Trophoblast cell (in vitro differentiated cells and primary cell): ENCODE measurements at regions not wholly inside any gene's neighbourhood (a gene's known extent, or its start where the extent isn't known, plus 50 kb on each side); places are given as distances from the start of the nearest gene placed in this dataset.

Source experiments
- DNase-seq, 2 donors: peaks; one replicate each; pipeline ENCODE4 v3.0.0-alpha.2; 2016
- H2AFZ ChIP-seq: 2 replicates; pipeline ENCODE4 v1.6.1; 2013; ENCODE audit warnings: low read length, moderate library complexity, mild to moderate bottlenecking; ENCODE audit not compliant: insufficient read depth, poor library complexity
- H2AK5ac ChIP-seq: 2 replicates; pipeline ENCODE4 v1.6.1; 2013; ENCODE audit warnings: mild to moderate bottlenecking, low read length
- H2BK120ac ChIP-seq: 2 replicates; pipeline ENCODE4 v1.6.1; 2013; ENCODE audit warnings: low read length, mild to moderate bottlenecking, moderate library complexity; ENCODE audit not compliant: insufficient read depth, poor library complexity
- H2BK12ac ChIP-seq: 2 replicates; pipeline ENCODE4 v1.6.1; 2013; ENCODE audit warnings: mild to moderate bottlenecking, low read length, moderate library complexity
- H2BK5ac ChIP-seq: 2 replicates; pipeline ENCODE4 v1.6.1; 2013; ENCODE audit warnings: low read length, low read depth, moderate library complexity, mild to moderate bottlenecking; ENCODE audit not compliant: poor library complexity
- H3K14ac ChIP-seq: 2 replicates; pipeline ENCODE4 v1.6.1; 2013; ENCODE audit warnings: mild to moderate bottlenecking, low read length
- H3K18ac ChIP-seq: 2 replicates; pipeline ENCODE4 v1.6.1; 2013; ENCODE audit warnings: mild to moderate bottlenecking, low read length
- H3K23ac ChIP-seq: 2 replicates; pipeline ENCODE4 v1.6.1; 2013; ENCODE audit warnings: low read length
- H3K27ac ChIP-seq: 2 replicates; pipeline ENCODE4 v1.5.1; 2013; ENCODE audit warnings: low read depth, mild to moderate bottlenecking, inconsistent platforms, low read length, moderate library complexity
- H3K27me3 ChIP-seq: 2 replicates; pipeline ENCODE4 v1.6.1; 2013; ENCODE audit warnings: inconsistent platforms, mild to moderate bottlenecking, low read length, moderate library complexity; ENCODE audit not compliant: insufficient read depth
- H3K36me3 ChIP-seq, 2 experiments: 1 replicate in 1 of 2; 2 replicates in 1 of 2; pipeline ENCODE4 v1.6.1; 2013; ENCODE audit warnings: low read length in 2 of 2, mild to moderate bottlenecking in 2 of 2, moderate library complexity in 1 of 2; ENCODE audit not compliant: insufficient read depth in 2 of 2, control insufficient read depth in 1 of 2
- H3K4ac ChIP-seq: 2 replicates; pipeline ENCODE4 v1.6.1; 2013; ENCODE audit warnings: low read depth, mild to moderate bottlenecking, low read length, moderate library complexity
- H3K4me1 ChIP-seq, 2 experiments: 1 replicate in 1 of 2; 2 replicates in 1 of 2; pipeline ENCODE4 v1.6.1; 2013; ENCODE audit warnings: low read length in 2 of 2, mild to moderate bottlenecking in 2 of 2, moderate library complexity in 1 of 2; ENCODE audit not compliant: insufficient read depth in 2 of 2, control insufficient read depth in 1 of 2
- H3K4me2 ChIP-seq: 2 replicates; pipeline ENCODE4 v1.6.1; 2013; ENCODE audit warnings: inconsistent platforms, mild to moderate bottlenecking, low read length, moderate library complexity
- H3K4me3 ChIP-seq: 2 replicates; pipeline ENCODE4 v1.5.1; 2013; ENCODE audit warnings: mild to moderate bottlenecking, low read depth, low read length, inconsistent platforms
- H3K79me1 ChIP-seq: one replicate; pipeline ENCODE4 v1.6.1; 2013; ENCODE audit warnings: low read length
- H3K79me2 ChIP-seq: 2 replicates; pipeline ENCODE4 v1.6.1; 2013; ENCODE audit warnings: low read length, mild to moderate bottlenecking; ENCODE audit not compliant: control insufficient read depth, insufficient read depth, poor library complexity
- H3K9ac ChIP-seq: 2 replicates; pipeline ENCODE4 v1.6.1; 2013; ENCODE audit warnings: mild to moderate bottlenecking, low read length
- H3K9me3 ChIP-seq: 2 replicates; pipeline ENCODE4 v1.6.1; 2013; ENCODE audit warnings: low read depth, mild to moderate bottlenecking, control low read depth, inconsistent platforms, low read length; ENCODE audit not compliant: insufficient read depth
- H4K12ac ChIP-seq: 2 replicates; pipeline ENCODE4 v1.6.1; 2013; ENCODE audit warnings: low read depth, mild to moderate bottlenecking, low read length, moderate library complexity
- H4K8ac ChIP-seq: 2 replicates; pipeline ENCODE4 v1.6.1; 2013; ENCODE audit warnings: low read depth, mild to moderate bottlenecking, low read length, moderate library complexity
- H4K91ac ChIP-seq: one replicate; pipeline ENCODE4 v1.6.1; 2013; ENCODE audit warnings: low read depth, mild to moderate bottlenecking, low read length, moderate library complexity
- WGBS: extraction: QIAGEN DNeasy Blood & Tissue Kit; methylation state at CpG from one replicate; pipeline ENCODE4 v1.1.7; 2013; ENCODE audit warnings: missing lambda C conversion rate; ENCODE audit not compliant: insufficient read length, insufficient coverage; ENCODE audit errors: extremely low coverage; 5-methylcytosine and 5-hydroxymethylcytosine counted together

DNA sequence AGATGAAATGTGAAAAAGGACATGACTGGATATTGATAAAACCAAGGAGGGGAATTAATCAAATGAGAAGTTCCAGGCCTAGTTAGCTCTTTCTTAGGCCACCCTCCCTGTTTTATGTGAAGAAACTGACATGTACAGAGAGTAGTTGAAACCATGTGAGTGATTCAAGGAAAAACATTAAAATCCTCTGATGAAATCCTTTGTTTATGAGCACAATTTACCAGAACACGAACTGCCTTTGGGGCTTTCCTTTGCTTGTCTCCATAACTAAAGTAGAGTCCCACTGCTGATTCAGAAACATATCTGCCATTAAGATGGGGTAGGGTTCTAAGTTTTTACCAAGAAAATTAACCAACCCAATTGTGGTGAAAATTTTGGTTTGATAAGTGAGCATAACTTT lies 558.3 kb downstream of the NR2F2 start:
- Histone ChIP-seq H3K27me3 (no peaks in the 10 kb centered on the region), H3K9ac (no peak overlapping the region), H3K36me3 (no peaks in the 10 kb centered on the region), H3K79me1 (no peaks in the 10 kb centered on the region), H3K4me1 (no peaks in the 10 kb centered on the region), H3K4ac (no peak overlapping the region), H2BK12ac (no peak overlapping the region), H2BK5ac (no peak overlapping the region), H3K18ac (no peak overlapping the region), H3K27ac (no peak overlapping the region), H3K4me2 (no peak overlapping the region), H2AK5ac (no peak overlapping the region), H3K14ac (no peak overlapping the region), H2BK120ac (no peak overlapping the region), H3K9me3 (no peaks in the 10 kb centered on the region), H4K91ac (no peak overlapping the region), H2AFZ (no peak overlapping the region), H3K4me3 (no peak overlapping the region), H4K12ac (no peak overlapping the region), H3K23ac (no peak overlapping the region), H4K8ac (no peak overlapping the region), H3K79me2 (no peaks in the 10 kb centered on the region)
- no peak for DNase-seq
- WGBS: no CpG with 5 or more reads among the region's 1 CpG

GRCh38 chr15:96889734-96890480 lies 559.4 kb downstream of the NR2F2 start:
- Histone ChIP-seq H3K27ac (no peak overlapping the region), H3K4me2 (no peak overlapping the region), H3K79me1 (no peaks in the 10 kb centered on the region), H4K8ac (no peak overlapping the region), H2BK5ac (no peak overlapping the region), H4K91ac (no peak overlapping the region), H2BK12ac (no peak overlapping the region), H3K4me1 (no peaks in the 10 kb centered on the region), H3K36me3 (no peaks in the 10 kb centered on the region), H3K23ac (no peak overlapping the region), H3K14ac (no peak overlapping the region), H3K79me2 (no peaks in the 10 kb centered on the region), H3K4ac (no peak overlapping the region), H2AFZ (no peak overlapping the region), H3K4me3 (no peak overlapping the region), H2AK5ac (no peak overlapping the region), H3K9me3 (no peaks in the 10 kb centered on the region), H4K12ac (no peak overlapping the region), H3K9ac (no peak overlapping the region), H2BK120ac (no peak overlapping the region), H3K18ac (no peak overlapping the region), H3K27me3 (no peaks in the 10 kb centered on the region)
- WGBS: no CpG with 5 or more reads among the region's 6 CpGs
- peak in 1 of 2 donors; percentile 16 for DNase-seq

GRCh38 chr15:96891046-96891445 lies 560.5 kb downstream of the NR2F2 start:
- Histone ChIP-seq H2AFZ (no peak overlapping the region), H4K8ac (no peak overlapping the region), H3K27me3 (no peaks in the 10 kb centered on the region), H3K18ac (no peak overlapping the region), H2BK12ac (no peak overlapping the region), H3K9ac (no peak overlapping the region), H2BK120ac (no peak overlapping the region), H3K4me1 (no peaks in the 10 kb centered on the region), H4K91ac (no peak overlapping the region), H3K79me1 (no peaks in the 10 kb centered on the region), H3K36me3 (no peaks in the 10 kb centered on the region), H4K12ac (no peak overlapping the region), H3K4ac (no peak overlapping the region), H3K79me2 (no peaks in the 10 kb centered on the region), H3K27ac (no peak overlapping the region), H3K4me3 (no peak overlapping the region), H2AK5ac (no peak overlapping the region), H3K23ac (no peak overlapping the region), H3K4me2 (no peak overlapping the region), H3K14ac (no peak overlapping the region), H2BK5ac (no peak overlapping the region), H3K9me3 (no peaks in the 10 kb centered on the region)
- no peak for DNase-seq
- no CpG with 5 or more reads among the region's 4 CpGs for WGBS

- H3K9ac ChIP-seq: no peak overlapping the region
- H2BK12ac ChIP-seq: no peak overlapping the region
- no peak overlapping the region for H3K14ac ChIP-seq
- H3K27me3 ChIP-seq: no peaks in the 10 kb centered on the region
- no peak overlapping the region for H3K18ac ChIP-seq
- no CpG with 5 or more reads among the region's 5 CpGs for WGBS
- H3K4ac ChIP-seq: no peak overlapping the region
- H3K79me2 ChIP-seq: no peaks in the 10 kb centered on the region
- no peaks in the 10 kb centered on the region for H3K79me1 ChIP-seq
- no peak overlapping the region for H2BK120ac ChIP-seq
- H4K91ac ChIP-seq: no peak overlapping the region
- H2BK5ac ChIP-seq: no peak overlapping the region
- no peak overlapping the region for H2AK5ac ChIP-seq
- H3K9me3 ChIP-seq: no peaks in the 10 kb centered on the region
- H3K23ac ChIP-seq: no peak overlapping the region
- H3K4me3 ChIP-seq: no peak overlapping the region
- no peak overlapping the region for H3K27ac ChIP-seq
- peak in 1 of 2 donors; percentile 18 for DNase-seq
- H3K4me2 ChIP-seq: no peak overlapping the region
- no peak overlapping the region for H4K8ac ChIP-seq
- no peak overlapping the region for H2AFZ ChIP-seq
- no peaks in the 10 kb centered on the region for H3K4me1 ChIP-seq
- no peak overlapping the region for H4K12ac ChIP-seq
- H3K36me3 ChIP-seq: no peaks in the 10 kb centered on the region
Observed at GRCh38 chr15:96893159-96893906, 562.8 kb downstream of the NR2F2 start.
